Esophagus squamous epithelium (tissue), 5 donors: ENCODE measurements at regions not wholly inside any gene's neighbourhood (a gene's known extent, or its start where the extent isn't known, plus 50 kb on each side); places are given as distances from the start of the nearest gene placed in this dataset.
A peak's percentile ranks its signal among the peaks of the same experiment; 100 is the strongest.

Source experiments
- DNase-seq: peaks from one replicate; lab custom pipeline; 2025; lab: John Stamatoyannopoulos, UW
- H3K27ac ChIP-seq, 4 donors: fragments of 200-600 bp; sonication (generic); one replicate each; pipeline ENCODE4 v1.5.1; 2016 to 2019; ENCODE audit warnings: mild to moderate bottlenecking in 1 of 4
- H3K27me3 ChIP-seq, 4 donors: fragments of 200-600 bp; sonication (generic); 1 replicate in 3 of 4; 2 replicates in 1 of 4; pipeline versions ENCODE4 v1.5.1 to v1.6.0; 2017 to 2021; ENCODE audit warnings: antibody characterized with exemption in 1 of 4
- H3K36me3 ChIP-seq, 3 donors: fragments of 200-600 bp; sonication (generic); one replicate each; pipeline ENCODE4 v1.5.1; 2016 to 2019
- H3K4me1 ChIP-seq, 3 donors: fragments of 200-600 bp; sonication (generic); one replicate each; pipeline ENCODE4 v1.5.1; 2017 to 2019
- H3K4me3 ChIP-seq, 4 donors: fragments of 200-600 bp; sonication (generic); 1 replicate in 3 of 4; 2 replicates in 1 of 4; pipeline ENCODE4 v1.5.1; 2016 to 2019; ENCODE audit warnings: mild to moderate bottlenecking in 2 of 4, moderate library complexity in 1 of 4
- H3K9me3 ChIP-seq, 3 donors: fragments of 200-600 bp; sonication (generic); one replicate each; pipeline ENCODE4 v1.5.1; 2016 to 2019
- POLR2A ChIP-seq, 4 donors: fragments of 450-650 bp; IDR thresholded peaks; one replicate each; pipeline ENCODE4 v1.6.1; 2017; ENCODE audit warnings: antibody characterized with exemption in 4 of 4, mild to moderate bottlenecking in 4 of 4, moderate library complexity in 3 of 4
- WGBS, 2 donors: methylation state at CpG; one replicate each; pipeline ENCODE4 v1.1.5; 2018; 5-methylcytosine and 5-hydroxymethylcytosine counted together
- intact Hi-C: fragments of 100-400 bp; cut with DNase I; formaldehyde crosslinking; loops from one replicate; pipeline ENCODE4 v1.15.0; 2022
- TF ChIP-seq, protein P1 (sequence below), 6 experiments: fragments of 450-650 bp in 4 of 6; fragments of 200-600 bp in 2 of 6; sonication (generic) in 2 of 6; IDR thresholded peaks; one replicate each; pipeline ENCODE4 v1.5.1; 2016 to 2019; ENCODE audit warnings: antibody characterized with exemption in 6 of 6, mild to moderate bottlenecking in 4 of 6, moderate library complexity in 4 of 6
- donor health status: DM: yes; HTN: yes; CAD: no.

DNA sequence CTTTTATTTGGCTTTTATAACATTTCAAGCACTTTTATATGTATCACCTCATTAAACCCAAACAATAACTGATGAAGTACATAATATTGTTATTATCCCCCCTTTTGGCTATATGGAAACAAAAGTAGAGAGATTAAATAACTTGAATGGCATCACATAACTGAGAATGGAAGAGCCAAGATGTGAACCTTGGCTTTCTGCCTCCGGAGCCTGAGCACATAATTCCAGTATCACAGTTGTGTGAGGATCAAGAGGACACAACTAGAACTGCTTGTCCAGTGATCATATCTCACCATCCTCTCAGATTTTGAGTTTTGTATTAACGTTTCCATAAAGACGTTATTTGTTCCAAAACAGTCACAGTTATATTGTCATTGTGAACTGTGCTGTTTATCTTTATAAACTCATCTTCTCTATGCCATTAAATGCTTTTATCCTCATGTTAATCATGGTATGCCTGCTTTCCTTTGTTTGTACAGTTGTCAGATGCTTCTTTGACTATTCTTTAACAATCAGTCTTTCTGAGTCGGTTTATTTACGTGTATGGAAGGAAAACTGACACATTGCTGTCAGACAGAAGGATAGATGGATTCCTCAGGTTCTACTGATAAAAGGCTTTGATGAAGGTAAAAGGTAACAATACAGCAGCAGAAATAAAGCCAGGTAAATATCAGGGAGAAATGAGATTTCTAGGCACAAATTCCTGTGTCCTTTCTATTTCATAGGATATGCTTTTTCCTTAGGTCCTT, 92.0 kb upstream of the FAM13C start:
- no peaks in the 10 kb centered on the region for H3K36me3 ChIP-seq
- DNase-seq, result no peak
- no peak overlapping the region for H3K4me3 ChIP-seq
- H3K27me3 ChIP-seq, result no peaks in the 10 kb centered on the region
- no peak overlapping the region for H3K27ac ChIP-seq
- H3K9me3 ChIP-seq, result no peaks in the 10 kb centered on the region
- WGBS, 2 donors, result 62 to 66% methylated on average over 5 of the region's 5 CpGs
- intact Hi-C loops, result no loop called here
- TF ChIP-seq POLR2A (IDR thresholded peaks at IDR 0.05), result no peak
- TF ChIP-seq, protein P1, sequence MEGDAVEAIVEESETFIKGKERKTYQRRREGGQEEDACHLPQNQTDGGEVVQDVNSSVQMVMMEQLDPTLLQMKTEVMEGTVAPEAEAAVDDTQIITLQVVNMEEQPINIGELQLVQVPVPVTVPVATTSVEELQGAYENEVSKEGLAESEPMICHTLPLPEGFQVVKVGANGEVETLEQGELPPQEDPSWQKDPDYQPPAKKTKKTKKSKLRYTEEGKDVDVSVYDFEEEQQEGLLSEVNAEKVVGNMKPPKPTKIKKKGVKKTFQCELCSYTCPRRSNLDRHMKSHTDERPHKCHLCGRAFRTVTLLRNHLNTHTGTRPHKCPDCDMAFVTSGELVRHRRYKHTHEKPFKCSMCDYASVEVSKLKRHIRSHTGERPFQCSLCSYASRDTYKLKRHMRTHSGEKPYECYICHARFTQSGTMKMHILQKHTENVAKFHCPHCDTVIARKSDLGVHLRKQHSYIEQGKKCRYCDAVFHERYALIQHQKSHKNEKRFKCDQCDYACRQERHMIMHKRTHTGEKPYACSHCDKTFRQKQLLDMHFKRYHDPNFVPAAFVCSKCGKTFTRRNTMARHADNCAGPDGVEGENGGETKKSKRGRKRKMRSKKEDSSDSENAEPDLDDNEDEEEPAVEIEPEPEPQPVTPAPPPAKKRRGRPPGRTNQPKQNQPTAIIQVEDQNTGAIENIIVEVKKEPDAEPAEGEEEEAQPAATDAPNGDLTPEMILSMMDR (IDR thresholded peaks at IDR 0.05), result no peak
- no peaks in the 10 kb centered on the region for H3K4me1 ChIP-seq

DNA sequence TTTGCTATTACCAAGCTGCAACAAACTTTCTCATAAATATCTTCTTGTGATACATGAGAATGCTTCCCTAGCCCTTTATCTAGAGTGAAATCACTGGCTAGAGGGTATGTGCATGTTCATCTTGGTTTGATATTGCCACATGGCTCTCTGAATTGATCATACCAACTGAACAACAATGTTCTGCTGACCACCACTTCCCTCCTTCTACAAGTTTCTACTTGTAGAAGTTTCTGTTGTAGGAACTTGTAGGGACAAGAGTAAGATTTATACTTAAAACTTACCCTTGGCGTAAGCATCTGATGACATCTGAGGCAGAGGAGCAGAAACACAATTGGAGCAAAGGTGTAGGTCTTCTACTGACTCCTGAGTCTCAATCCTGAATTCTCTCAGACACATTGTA, 86.3 kb upstream of the FAM13C start:
- intact Hi-C loops, result no loop called here
- no peak for DNase-seq
- Histone ChIP-seq H3K9me3 (no peaks in the 10 kb centered on the region), H3K27ac (no peak overlapping the region), H3K4me3 (no peak overlapping the region), H3K27me3 (no peaks in the 10 kb centered on the region), H3K4me1 (no peaks in the 10 kb centered on the region), H3K36me3 (no peaks in the 10 kb centered on the region)
- TF ChIP-seq POLR2A (IDR thresholded peaks at IDR 0.05), result no peak
- WGBS, 2 donors, result 60 to 73% methylated on average over 1 of the region's 1 CpG

DNA sequence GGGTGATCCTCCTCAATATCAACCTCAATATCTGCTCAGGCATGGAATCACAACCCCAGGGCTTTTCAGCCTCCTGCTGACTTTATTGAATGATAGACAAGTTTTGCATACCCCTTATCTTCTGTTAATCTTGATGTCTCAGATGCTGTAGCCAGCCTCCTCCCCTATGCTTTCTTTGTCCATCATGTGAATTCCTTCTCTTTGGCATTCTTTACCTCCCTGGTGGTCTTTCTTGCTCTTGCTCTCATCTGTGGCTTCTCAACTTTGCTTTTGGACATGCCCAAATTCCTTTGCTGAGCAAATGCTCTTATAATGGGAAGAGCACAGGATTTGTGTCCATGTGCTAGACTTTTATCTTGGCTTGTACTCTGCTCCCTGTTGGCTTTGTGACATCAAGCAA, 73.4 kb upstream of the FAM13C start:
- H3K4me3 ChIP-seq, result no peak overlapping the region
- peaks cover 0 to 37% (median 8%) of the 10 kb centered on the region in 3 donors for H3K4me1 ChIP-seq
- no peak for DNase-seq
- no peak overlapping the region for H3K27ac ChIP-seq
- no peaks in the 10 kb centered on the region for H3K36me3 ChIP-seq
- H3K27me3 ChIP-seq, result no peaks in the 10 kb centered on the region
- TF ChIP-seq, protein P1 (IDR thresholded peaks at IDR 0.05), result no peak
- no peak for TF ChIP-seq POLR2A (IDR thresholded peaks at IDR 0.05)
- intact Hi-C loops, result no loop called here
- no peaks in the 10 kb centered on the region for H3K9me3 ChIP-seq

DNA sequence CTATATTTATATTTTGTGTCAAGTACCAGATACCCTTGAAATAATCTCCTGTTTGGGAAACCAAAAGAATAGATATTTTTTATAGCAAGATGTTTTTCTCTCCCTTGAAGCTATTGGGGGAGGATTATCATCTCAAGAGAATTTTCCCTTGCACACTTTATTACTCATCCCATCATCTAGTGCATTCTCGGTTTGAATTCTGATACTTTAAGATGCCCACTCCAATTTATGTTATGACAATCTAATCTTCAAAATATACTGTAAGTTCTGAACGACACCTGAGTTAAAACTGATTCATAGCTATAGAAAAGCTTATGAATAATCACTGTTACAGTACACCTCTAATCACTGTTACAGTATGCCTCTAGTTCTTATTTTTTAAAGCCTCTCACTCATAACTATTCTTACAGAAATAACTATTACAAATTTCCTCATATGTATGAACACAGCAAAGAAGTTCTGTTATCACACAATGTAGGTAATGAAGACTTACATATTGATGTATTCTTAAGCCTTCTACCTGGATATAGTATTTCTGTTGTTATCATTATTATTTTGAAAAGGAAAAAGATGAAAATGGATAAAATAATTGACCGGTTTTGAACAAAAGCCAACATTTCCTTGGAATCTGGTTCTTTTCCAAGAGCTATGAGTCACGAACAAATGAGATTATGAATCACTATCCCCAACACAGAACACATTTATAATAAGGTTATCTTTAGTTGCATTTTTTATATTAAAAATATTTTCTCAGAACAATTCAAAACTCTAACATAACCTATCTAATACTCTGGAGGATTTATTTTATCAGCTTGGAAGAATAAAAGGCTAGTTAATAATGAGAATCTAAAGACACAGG, 72.3 kb upstream of the FAM13C start:
- DNase-seq, result no peak
- H3K4me3 ChIP-seq, result no peak overlapping the region
- H3K9me3 ChIP-seq, result no peaks in the 10 kb centered on the region
- H3K36me3 ChIP-seq, result no peaks in the 10 kb centered on the region
- 13 to 23% methylated on average over 4 of the region's 4 CpGs for WGBS, 2 donors
- intact Hi-C loops, result no loop called here
- H3K27me3 ChIP-seq, result no peaks in the 10 kb centered on the region
- H3K27ac ChIP-seq, result peak overlapping the region in 1 of 4 donors; percentile 0
- TF ChIP-seq POLR2A (IDR thresholded peaks at IDR 0.05), result no peak
- TF ChIP-seq, protein P1 (IDR thresholded peaks at IDR 0.05), result no peak
- H3K4me1 ChIP-seq, result peaks cover 0 to 37% (median 8%) of the 10 kb centered on the region in 3 donors

DNA sequence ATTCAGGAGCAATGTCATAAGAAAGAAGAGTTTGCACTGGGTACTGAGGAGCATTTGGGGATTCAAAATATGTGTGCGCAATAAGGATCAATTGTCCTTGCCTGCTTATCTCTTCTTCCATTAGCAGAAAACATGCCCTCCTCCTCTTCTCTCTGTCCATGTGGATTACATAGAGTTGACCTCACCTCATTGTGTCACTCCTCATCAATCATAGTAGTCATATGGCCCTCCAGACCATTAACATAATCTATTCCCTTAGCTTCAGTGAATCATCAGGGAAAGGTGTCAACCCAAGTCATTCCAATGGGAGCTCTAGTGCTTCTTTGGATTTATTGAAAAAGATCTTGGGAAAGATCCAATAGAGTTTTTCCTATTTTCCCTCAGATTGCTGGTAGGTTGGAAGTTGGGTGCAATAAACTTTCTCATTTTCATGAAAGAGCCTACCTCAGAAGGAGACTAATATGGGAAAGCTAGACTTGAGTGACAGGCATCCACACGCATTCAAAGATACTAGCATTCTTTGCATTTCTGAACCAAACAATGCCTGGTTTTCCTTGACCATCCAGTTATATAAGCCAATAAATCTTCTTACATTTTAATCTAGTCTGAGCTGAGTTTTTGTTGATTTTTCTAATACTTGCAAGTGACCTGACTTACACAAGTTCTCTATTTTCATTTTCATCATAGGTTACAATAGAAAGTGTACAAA, 71.5 kb upstream of the FAM13C start:
- Histone ChIP-seq H3K36me3 (no peaks in the 10 kb centered on the region), H3K4me1 (peaks cover 0 to 37% (median 8%) of the 10 kb centered on the region in 3 donors), H3K27ac (no peak overlapping the region), H3K9me3 (no peaks in the 10 kb centered on the region), H3K27me3 (no peaks in the 10 kb centered on the region), H3K4me3 (no peak overlapping the region)
- intact Hi-C loops, result no loop called here
- DNase-seq, result no peak
- WGBS, 2 donors, result 77 to 86% methylated on average over 2 of the region's 2 CpGs
- no peak for TF ChIP-seq POLR2A (IDR thresholded peaks at IDR 0.05)
- TF ChIP-seq, protein P1 (IDR thresholded peaks at IDR 0.05), result no peak
